ENCODE measurements at regions not wholly inside any gene's neighbourhood (a gene's known extent, or its start where the extent isn't known, plus 50 kb on each side); places are given as distances from the start of the nearest gene placed in this dataset.
A peak's percentile ranks its signal among the peaks of the same experiment; 100 is the strongest.

GRCh38 chr14:94867209-94867608 is 97.3 kb upstream of the GSC start:
- Histone ChIP-seq H3K27me3 (peaks cover 0 to 62% (median 8%) of the 10 kb centered on the region in 3 donors), H3K4me3 (no peak overlapping the region), H3K36me3 (no peaks in the 10 kb centered on the region), H3K4me1 (peaks cover 0 to 5% (median 2%) of the 10 kb centered on the region in 4 donors), H3K9me3 (no peaks in the 10 kb centered on the region), H3K27ac (no peak overlapping the region)
- DNase-seq: no peak
- intact Hi-C loops (cut with DNase I; ENCODE audit: low total_unique reads): no loop called here
- WGBS, 5 donors: 88 to 94% (median 92%) methylated on average over 6 of the region's 6 CpGs
- TF ChIP-seq EP300 (IDR thresholded peaks at IDR 0.05) (no peak), POLR2A (IDR thresholded peaks at IDR 0.05) (no peak), POLR2AphosphoS5 (IDR thresholded peaks at IDR 0.05) (no peak), CTCF (IDR thresholded peaks at IDR 0.05) (no peak)

- 19 to 46% (median 29%) methylated on average over 34 to 45 of the region's 45 CpGs for WGBS, 5 donors
- no peak overlapping the region for H3K27ac ChIP-seq
- H3K36me3 ChIP-seq: no peaks in the 10 kb centered on the region
- peaks cover 0 to 67% (median 8%) of the 10 kb centered on the region in 3 donors for H3K27me3 ChIP-seq
- intact Hi-C loops (cut with DNase I; ENCODE audit: low total_unique reads): no loop called here
- peaks cover 0 to 5% (median 2%) of the 10 kb centered on the region in 4 donors for H3K4me1 ChIP-seq
- TF ChIP-seq POLR2AphosphoS5 (IDR thresholded peaks at IDR 0.05) (no peak), POLR2A (IDR thresholded peaks at IDR 0.05) (no peak), CTCF (IDR thresholded peaks at IDR 0.05) (no peak), EP300 (IDR thresholded peaks at IDR 0.05) (no peak)
- no peaks in the 10 kb centered on the region for H3K9me3 ChIP-seq
- DNase-seq: peak in 1 of 2 donors; percentile 31
- peak overlapping the region in 1 of 4 donors; percentile 9 for H3K4me3 ChIP-seq
Measured at GRCh38 chr14:94864387-94865195, 94.7 kb upstream of the GSC start.

- Histone ChIP-seq H3K9me3 (no peaks in the 10 kb centered on the region), H3K4me1 (peaks cover 0 to 5% (median 2%) of the 10 kb centered on the region in 4 donors), H3K4me3 (no peak overlapping the region), H3K36me3 (no peaks in the 10 kb centered on the region), H3K27ac (no peak overlapping the region), H3K27me3 (peaks cover 0 to 66% (median 8%) of the 10 kb centered on the region in 3 donors)
- no peak for DNase-seq
- 84 to 93% (median 92%) methylated on average over 5 of the region's 5 CpGs for WGBS, 5 donors
- TF ChIP-seq POLR2AphosphoS5 (IDR thresholded peaks at IDR 0.05): no peak
- no peak for TF ChIP-seq EP300 (IDR thresholded peaks at IDR 0.05)
- no peak for TF ChIP-seq CTCF (IDR thresholded peaks at IDR 0.05)
- no peak for TF ChIP-seq POLR2A (IDR thresholded peaks at IDR 0.05)
- intact Hi-C loops (cut with DNase I; ENCODE audit: low total_unique reads): no loop called here
Measured at GRCh38 chr14:94863366-94863765, 93.5 kb upstream of the GSC start.

GRCh38 chr14:94857950-94858349 is 88.0 kb upstream of the GSC start:
- H3K27ac ChIP-seq: no peak overlapping the region
- WGBS, 5 donors: 64 to 85% (median 76%) methylated on average over 5 of the region's 5 CpGs
- no peak for TF ChIP-seq CTCF (IDR thresholded peaks at IDR 0.05)
- TF ChIP-seq POLR2A (IDR thresholded peaks at IDR 0.05): no peak
- TF ChIP-seq EP300 (IDR thresholded peaks at IDR 0.05): no peak
- no peak for TF ChIP-seq POLR2AphosphoS5 (IDR thresholded peaks at IDR 0.05)
- peaks cover 5 to 14% (median 11%) of the 10 kb centered on the region in 4 donors for H3K9me3 ChIP-seq
- H3K36me3 ChIP-seq: no peaks in the 10 kb centered on the region
- peak in 1 of 2 donors; percentile 28 for DNase-seq
- no peaks in the 10 kb centered on the region for H3K4me1 ChIP-seq
- intact Hi-C loops (cut with DNase I; ENCODE audit: low total_unique reads): no loop called here
- no peak overlapping the region for H3K4me3 ChIP-seq
- peaks cover 0 to 18% (median 0%) of the 10 kb centered on the region in 3 donors for H3K27me3 ChIP-seq
